Neuronal stem cell (in vitro differentiated cells): ENCODE measurements at regions not wholly inside any gene's neighbourhood (a gene's known extent, or its start where the extent isn't known, plus 50 kb on each side); places are given as distances from the start of the nearest gene placed in this dataset.

Source experiments
- DNase-seq: peaks from one replicate; pipeline ENCODE4 v3.0.0-alpha.2; 2013; ENCODE audit warnings: low spot score
- H2AFZ ChIP-seq: one replicate; pipeline ENCODE4 v1.6.1; 2013; ENCODE audit warnings: mild to moderate bottlenecking, low read length, inconsistent platforms
- H2AK5ac ChIP-seq: 2 replicates; pipeline ENCODE4 v1.6.1; 2013; ENCODE audit warnings: low read depth, mild to moderate bottlenecking, inconsistent platforms, low read length, moderate library complexity, mixed read lengths
- H2BK120ac ChIP-seq: 2 replicates; pipeline ENCODE4 v1.6.1; 2013; ENCODE audit warnings: low read depth, mild to moderate bottlenecking, inconsistent platforms, low read length, moderate library complexity, mixed read lengths
- H2BK12ac ChIP-seq: one replicate; pipeline ENCODE4 v1.6.1; 2013; ENCODE audit warnings: low read length, inconsistent platforms
- H2BK15ac ChIP-seq: 2 replicates; pipeline ENCODE4 v1.6.1; 2013; ENCODE audit warnings: mild to moderate bottlenecking, low read length, inconsistent platforms, mixed read lengths
- H2BK5ac ChIP-seq: one replicate; pipeline ENCODE4 v1.6.1; 2013; ENCODE audit warnings: inconsistent platforms, mild to moderate bottlenecking, low read length, moderate library complexity
- H3K14ac ChIP-seq: one replicate; pipeline ENCODE4 v1.6.1; 2013; ENCODE audit warnings: low read length, inconsistent platforms
- H3K18ac ChIP-seq: 2 replicates; pipeline ENCODE4 v1.6.1; 2013; ENCODE audit warnings: low read length, inconsistent platforms
- H3K23ac ChIP-seq: 2 replicates; pipeline ENCODE4 v1.6.1; 2013; ENCODE audit warnings: low read depth, mild to moderate bottlenecking, mixed read lengths, low read length, inconsistent platforms; ENCODE audit not compliant: poor library complexity
- H3K27ac ChIP-seq: replicated peaks from 3 replicates; pipeline ENCODE4 v1.5.1; 2013; ENCODE audit warnings: low read length, inconsistent platforms
- H3K27me3 ChIP-seq, 3 experiments: 2 replicates each; pipeline ENCODE4 v1.6.1; 2013; ENCODE audit warnings: low read length in 3 of 3, mild to moderate bottlenecking in 2 of 3, inconsistent platforms in 1 of 3, low read depth in 1 of 3, mixed read lengths in 1 of 3, moderate library complexity in 1 of 3; ENCODE audit not compliant: control insufficient read depth in 3 of 3, insufficient read depth in 3 of 3
- H3K36me3 ChIP-seq, 2 donors: replicated peaks in 1 of 2; 2 replicates each; pipeline ENCODE4 v1.6.1; 2013; ENCODE audit warnings: low read length in 2 of 2; ENCODE audit not compliant: control insufficient read depth in 2 of 2, insufficient read depth in 2 of 2
- H3K4ac ChIP-seq: 2 replicates; pipeline ENCODE4 v1.6.1; 2013; ENCODE audit warnings: inconsistent platforms, mild to moderate bottlenecking, low read length, moderate library complexity
- H3K4me1 ChIP-seq, 2 donors: 1 replicate in 1 of 2; 2 replicates in 1 of 2; pipeline ENCODE4 v1.6.1; 2013; ENCODE audit warnings: low read length in 2 of 2, low read depth in 1 of 2; ENCODE audit not compliant: control insufficient read depth in 2 of 2, insufficient read depth in 1 of 2
- H3K4me2 ChIP-seq: one replicate; pipeline ENCODE4 v1.6.1; 2013; ENCODE audit warnings: mild to moderate bottlenecking, low read length, inconsistent platforms; ENCODE audit not compliant: insufficient read depth, poor library complexity, severe bottlenecking
- H3K4me3 ChIP-seq, 2 donors: 2 replicates each; pipeline ENCODE4 v1.5.1; 2013; ENCODE audit warnings: low read length in 2 of 2, mild to moderate bottlenecking in 2 of 2, inconsistent platforms in 1 of 2, moderate library complexity in 1 of 2
- H3K79me1 ChIP-seq: one replicate; pipeline ENCODE4 v1.6.1; 2013; ENCODE audit warnings: low read depth, mild to moderate bottlenecking, inconsistent platforms, low read length, moderate library complexity
- H3K9ac ChIP-seq: one replicate; pipeline ENCODE4 v1.6.1; 2013; ENCODE audit warnings: mild to moderate bottlenecking, low read depth, low read length, inconsistent platforms; ENCODE audit not compliant: poor library complexity
- H3K9me3 ChIP-seq, 2 donors: replicated peaks in 1 of 2; 2 replicates each; pipeline versions ENCODE3 to v1.6.1; 2013; ENCODE audit warnings: low read length in 2 of 2, mild to moderate bottlenecking in 2 of 2, inconsistent platforms in 1 of 2, low read depth in 1 of 2, mixed read lengths in 1 of 2, moderate library complexity in 1 of 2; ENCODE audit not compliant: control insufficient read depth in 2 of 2, insufficient read depth in 1 of 2
- H4K8ac ChIP-seq: one replicate; pipeline ENCODE4 v1.6.1; 2013; ENCODE audit warnings: low read depth, mild to moderate bottlenecking, inconsistent platforms, low read length, moderate library complexity
- H4K91ac ChIP-seq: one replicate; pipeline ENCODE4 v1.6.1; 2013; ENCODE audit warnings: low read length, low read depth, mild to moderate bottlenecking, inconsistent platforms; ENCODE audit not compliant: poor library complexity
- WGBS, 2 donors: extraction: QIAGEN DNeasy Blood & Tissue Kit; methylation state at CpG; one replicate each; pipeline ENCODE4 v1.1.7; 2013; ENCODE audit warnings: missing lambda C conversion rate in 2 of 2, mixed read lengths in 1 of 2; ENCODE audit not compliant: insufficient read length in 2 of 2, insufficient replicate concordance in 1 of 2; ENCODE audit errors: extremely low coverage in 2 of 2; 5-methylcytosine and 5-hydroxymethylcytosine counted together

DNA sequence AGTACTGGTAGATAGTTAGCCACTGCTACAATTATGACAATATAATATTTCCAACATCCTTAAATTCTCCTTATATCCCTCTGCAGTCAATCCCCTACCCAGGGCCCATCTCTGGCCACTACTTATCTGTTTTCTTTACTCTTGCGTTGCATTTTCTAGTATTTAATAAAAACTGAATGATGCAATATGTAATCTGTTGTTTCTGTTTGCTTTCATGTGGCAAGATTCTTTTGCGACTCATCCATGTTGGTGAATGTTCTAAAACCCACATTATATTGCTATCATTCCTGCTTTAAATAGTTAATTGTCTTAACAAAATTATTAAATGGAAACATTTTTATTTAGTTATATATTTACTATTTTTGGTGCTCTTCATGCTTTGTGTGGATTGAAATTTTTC, 338.5 kb downstream of the MDFIC start:
- H3K18ac ChIP-seq: no peak overlapping the region
- H3K27ac ChIP-seq: no peak overlapping the region
- no peak overlapping the region for H2BK15ac ChIP-seq
- H2BK120ac ChIP-seq: no peak overlapping the region
- H3K4me2 ChIP-seq: no peak overlapping the region
- no peak overlapping the region for H3K4ac ChIP-seq
- no CpG with 5 or more reads among the region's 2 CpGs for WGBS, 2 donors
- no peak overlapping the region for H4K8ac ChIP-seq
- H4K91ac ChIP-seq: no peak overlapping the region
- H3K4me1 ChIP-seq: no peaks in the 10 kb centered on the region
- no peak overlapping the region for H3K9ac ChIP-seq
- no peak overlapping the region for H2AK5ac ChIP-seq
- H2BK12ac ChIP-seq: no peak overlapping the region
- no peak overlapping the region for H3K14ac ChIP-seq
- no peak overlapping the region for H2BK5ac ChIP-seq
- no peaks in the 10 kb centered on the region for H3K27me3 ChIP-seq
- H3K23ac ChIP-seq: no peak overlapping the region
- H3K36me3 ChIP-seq: no peaks in the 10 kb centered on the region
- H3K4me3 ChIP-seq: no peak overlapping the region
- no peak for DNase-seq
- H2AFZ ChIP-seq: no peak overlapping the region
- no peaks in the 10 kb centered on the region for H3K79me1 ChIP-seq
- no peaks in the 10 kb centered on the region for H3K9me3 ChIP-seq

DNA sequence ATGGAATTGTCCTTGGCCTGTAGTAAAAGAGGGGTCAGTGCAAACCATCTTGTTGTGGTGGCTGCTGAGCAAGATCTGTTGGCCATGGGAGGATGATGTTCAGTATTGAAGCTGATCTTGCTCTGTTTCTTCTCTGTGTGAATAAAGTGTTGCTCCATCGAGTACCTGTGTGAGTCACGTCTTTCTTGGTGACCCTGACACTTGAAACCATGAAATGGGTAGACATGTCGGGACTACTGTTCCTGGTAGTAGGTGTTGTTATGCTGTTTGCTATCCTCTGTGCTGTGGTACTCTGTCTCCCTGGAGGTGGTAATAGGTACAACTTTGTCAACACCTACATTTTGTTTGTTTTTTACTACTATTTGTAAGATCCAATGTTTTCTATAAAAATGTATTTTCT, 330.6 kb downstream of the MDFIC start:
- no peak overlapping the region for H3K4me3 ChIP-seq
- no peaks in the 10 kb centered on the region for H3K4me1 ChIP-seq
- H2AFZ ChIP-seq: no peak overlapping the region
- H2BK15ac ChIP-seq: no peak overlapping the region
- no peaks in the 10 kb centered on the region for H3K27me3 ChIP-seq
- H4K91ac ChIP-seq: no peak overlapping the region
- H2BK5ac ChIP-seq: no peak overlapping the region
- WGBS, 2 donors: no CpG with 5 or more reads among the region's 3 CpGs
- H3K4ac ChIP-seq: no peak overlapping the region
- no peaks in the 10 kb centered on the region for H3K79me1 ChIP-seq
- H2BK12ac ChIP-seq: no peak overlapping the region
- H3K9me3 ChIP-seq: no peaks in the 10 kb centered on the region
- no peaks in the 10 kb centered on the region for H3K36me3 ChIP-seq
- H2AK5ac ChIP-seq: no peak overlapping the region
- no peak overlapping the region for H2BK120ac ChIP-seq
- no peak overlapping the region for H3K4me2 ChIP-seq
- no peak overlapping the region for H3K9ac ChIP-seq
- no peak overlapping the region for H3K14ac ChIP-seq
- H3K23ac ChIP-seq: no peak overlapping the region
- no peak overlapping the region for H3K18ac ChIP-seq
- DNase-seq: no peak
- no peak overlapping the region for H4K8ac ChIP-seq
- no peak overlapping the region for H3K27ac ChIP-seq

DNA sequence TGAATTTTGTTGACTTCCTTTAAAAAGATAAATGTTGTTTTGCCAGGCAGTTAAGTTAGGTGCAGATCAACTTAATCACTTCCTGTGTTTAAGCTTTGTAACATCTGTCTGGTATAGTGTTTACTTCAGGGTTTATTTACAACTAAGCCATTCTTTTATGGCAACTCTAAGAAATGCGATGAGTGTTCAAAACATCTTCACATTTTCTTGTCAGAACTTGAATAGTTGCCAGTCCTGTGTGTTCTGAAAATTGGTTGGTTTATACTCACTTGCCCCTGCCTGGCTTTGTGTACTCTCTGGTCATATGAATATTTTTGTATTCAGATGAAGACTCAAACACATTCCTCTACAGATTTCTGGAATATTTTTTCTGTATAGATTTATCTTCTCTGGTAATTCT, 327.2 kb downstream of the MDFIC start:
- H3K4ac ChIP-seq: no peak overlapping the region
- H3K27me3 ChIP-seq: no peaks in the 10 kb centered on the region
- peaks cover 2 to 4% of the 10 kb centered on the region in 2 donors for H3K9me3 ChIP-seq
- no peak overlapping the region for H2AK5ac ChIP-seq
- no peak overlapping the region for H3K14ac ChIP-seq
- no peak overlapping the region for H2BK120ac ChIP-seq
- H2BK15ac ChIP-seq: no peak overlapping the region
- no peak overlapping the region for H3K23ac ChIP-seq
- no peak overlapping the region for H4K8ac ChIP-seq
- H2BK12ac ChIP-seq: no peak overlapping the region
- WGBS, 2 donors: no CpG with 5 or more reads among the region's 1 CpG
- no peak overlapping the region for H3K4me3 ChIP-seq
- no peak overlapping the region for H3K18ac ChIP-seq
- no peak overlapping the region for H4K91ac ChIP-seq
- no peak overlapping the region for H3K4me2 ChIP-seq
- H3K9ac ChIP-seq: no peak overlapping the region
- H2BK5ac ChIP-seq: no peak overlapping the region
- no peak overlapping the region for H3K27ac ChIP-seq
- H3K79me1 ChIP-seq: no peaks in the 10 kb centered on the region
- no peaks in the 10 kb centered on the region for H3K36me3 ChIP-seq
- DNase-seq: no peak
- peak overlapping the region; percentile 30 for H2AFZ ChIP-seq
- no peaks in the 10 kb centered on the region for H3K4me1 ChIP-seq

DNA sequence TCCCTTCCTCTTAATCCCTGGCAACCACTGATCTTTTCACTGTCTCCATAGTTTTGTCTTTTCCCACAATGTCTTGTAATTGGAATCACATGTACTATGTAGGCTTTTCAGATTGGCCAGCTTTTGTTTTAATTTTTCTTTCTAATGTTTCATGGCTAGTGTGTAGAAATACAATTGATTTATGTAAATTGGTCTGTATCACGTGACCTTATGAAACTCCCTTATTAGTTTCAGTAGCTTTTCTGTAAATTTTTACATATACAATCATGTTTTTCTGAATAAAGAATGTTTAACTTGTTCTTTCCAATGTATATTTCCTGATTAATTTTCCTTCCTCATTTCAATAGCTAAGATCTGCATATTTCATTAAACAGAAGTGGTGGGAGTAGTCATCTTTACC, 319.3 kb downstream of the MDFIC start:
- Histone ChIP-seq H2BK120ac (no peak overlapping the region), H3K4me2 (no peak overlapping the region), H3K18ac (no peak overlapping the region), H2AFZ (no peak overlapping the region), H2BK12ac (no peak overlapping the region), H3K9ac (no peak overlapping the region), H3K79me1 (no peaks in the 10 kb centered on the region), H3K4me3 (no peak overlapping the region), H2BK15ac (no peak overlapping the region), H3K4me1 (no peaks in the 10 kb centered on the region), H3K36me3 (no peaks in the 10 kb centered on the region), H3K23ac (no peak overlapping the region), H3K14ac (no peak overlapping the region), H3K9me3 (peaks cover 2 to 4% of the 10 kb centered on the region in 2 donors), H4K8ac (no peak overlapping the region), H3K27ac (no peak overlapping the region), H3K27me3 (no peaks in the 10 kb centered on the region), H2AK5ac (no peak overlapping the region), H2BK5ac (no peak overlapping the region), H3K4ac (no peak overlapping the region), H4K91ac (no peak overlapping the region)
- WGBS, 2 donors: no CpG with 5 or more reads among the region's 1 CpG
- DNase-seq: no peak
